HepG2 (cell line): ENCODE measurements at regions not wholly inside any gene's neighbourhood (a gene's known extent, or its start where the extent isn't known, plus 50 kb on each side); places are given as distances from the start of the nearest gene placed in this dataset.

Experiments used
- ARID3A ChIP-seq: IDR thresholded peaks from 2 replicates; pipeline ENCODE4 v1.6.1; 2012; ENCODE audit warnings: low read depth, low read length, improper control_type of control experiment
- MBD4 ChIP-seq: IDR thresholded peaks from 2 replicates; pipeline ENCODE4 v1.6.1; 2012; ENCODE audit warnings: low read length, inconsistent platforms, borderline replicate concordance
- PRDM4 ChIP-seq: sonication (generic); formaldehyde crosslinking; IDR thresholded peaks from 2 replicates; pipeline ENCODE4 v1.9.0; 2021; ENCODE audit warnings: missing genetic modification reagents, borderline replicate concordance
- SALL1 ChIP-seq: sonication (generic); formaldehyde crosslinking; IDR thresholded peaks from 2 replicates; pipeline ENCODE4 v1.8.0; 2022; ENCODE audit warnings: mild to moderate bottlenecking, missing genetic modification reagents
- ZBTB4 ChIP-seq: sonication (generic); formaldehyde crosslinking; IDR thresholded peaks from 2 replicates; pipeline ENCODE4 v1.4.0; 2020; ENCODE audit warnings: missing genetic modification reagents, mild to moderate bottlenecking, borderline replicate concordance
- ZFY ChIP-seq: sonication (generic); formaldehyde crosslinking; IDR thresholded peaks from 2 replicates; pipeline ENCODE4 v1.4.0; 2020; ENCODE audit warnings: missing genetic modification reagents
- ZNF280B ChIP-seq: sonication (generic); formaldehyde crosslinking; IDR thresholded peaks from 2 replicates; pipeline ENCODE4 v1.5.0; 2020; ENCODE audit warnings: missing genetic modification reagents, mild to moderate bottlenecking, borderline replicate concordance
- ZNF318 ChIP-seq: sonication (generic); formaldehyde crosslinking; IDR thresholded peaks from 2 replicates; pipeline ENCODE4 v1.4.0; 2020; ENCODE audit warnings: mild to moderate bottlenecking, missing genetic modification reagents

DNA sequence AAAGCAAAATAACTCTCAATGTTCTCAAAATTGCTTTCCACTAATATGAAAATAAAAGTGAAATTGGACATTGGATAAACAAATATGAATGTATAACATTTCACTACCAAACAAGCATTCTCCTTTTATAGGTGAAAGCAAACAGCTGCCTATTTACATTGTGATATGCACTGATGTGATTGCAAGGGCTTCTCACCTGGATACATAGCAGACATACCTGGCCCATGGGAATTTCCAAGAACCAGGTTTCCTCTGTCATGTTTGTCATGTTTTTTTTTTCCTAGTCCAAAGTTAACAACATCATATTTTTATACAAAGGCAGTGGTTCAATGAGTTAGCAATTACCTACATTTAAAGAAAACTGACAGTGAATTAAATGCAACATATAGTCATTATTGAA lies 228.5 kb downstream of the ANKRD50 start (continued):
- no peak for TF ChIP-seq MBD4
- no peak for TF ChIP-seq ZBTB4 (CRISPR knock-in tag)
- TF ChIP-seq ZFY (CRISPR knock-in tag) = no peak
- no peak for TF ChIP-seq ZNF280B (CRISPR knock-in tag)
- TF ChIP-seq PRDM4 = no peak
- no peak for TF ChIP-seq SALL1 (CRISPR knock-in tag)
- no peak for TF ChIP-seq ARID3A
- no peak for TF ChIP-seq ZNF318 (CRISPR knock-in tag)
